Astrocyte of the spinal cord (primary cell): ENCODE measurements at regions not wholly inside any gene's neighbourhood (a gene's known extent, or its start where the extent isn't known, plus 50 kb on each side); places are given as distances from the start of the nearest gene placed in this dataset.

Source experiments
- DNase-seq: peaks from one replicate; pipeline ENCODE4 v3.0.0; 2011; ENCODE audit warnings: low read depth, low spot score
- H3K4me3 ChIP-seq: 2 replicates; pipeline ENCODE4 v1.5.1; 2011; ENCODE audit warnings: low read depth, mild to moderate bottlenecking, low read length, moderate library complexity
- in situ Hi-C: cut with HindIII; loops from 2 replicates; pipeline ENCODE4 v1.10.0; 2017; ENCODE audit warnings: low sequenced_read_pairs
- TF ChIP-seq, protein P1 (sequence below): IDR thresholded peaks from 2 replicates; pipeline ENCODE4 v1.5.1; 2012; ENCODE audit warnings: low read depth, mild to moderate bottlenecking, low read length, inconsistent platforms

DNA sequence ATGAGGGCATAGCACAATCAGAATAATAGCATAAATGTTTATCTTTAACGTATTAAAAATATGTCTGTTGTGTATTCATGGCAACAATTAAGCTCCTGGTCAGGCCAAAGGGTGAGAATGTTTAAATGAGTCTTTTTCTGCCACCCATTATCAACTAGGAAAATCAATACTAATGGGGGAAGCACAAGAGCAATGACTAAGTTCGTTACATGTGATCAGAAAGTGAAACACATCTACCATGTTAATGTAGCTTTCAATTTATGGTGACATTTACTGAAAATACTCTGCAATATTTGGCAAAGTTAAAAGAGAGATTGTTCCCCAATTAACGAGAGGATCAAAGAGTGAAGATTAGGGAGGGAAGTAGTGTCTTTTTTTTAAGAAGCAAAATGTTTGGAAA is 143.7 kb downstream of the NAA11 start:
- in situ Hi-C loops, result no loop called here
- DNase-seq, result no peak
- no peak overlapping the region for H3K4me3 ChIP-seq
- TF ChIP-seq, protein P1, sequence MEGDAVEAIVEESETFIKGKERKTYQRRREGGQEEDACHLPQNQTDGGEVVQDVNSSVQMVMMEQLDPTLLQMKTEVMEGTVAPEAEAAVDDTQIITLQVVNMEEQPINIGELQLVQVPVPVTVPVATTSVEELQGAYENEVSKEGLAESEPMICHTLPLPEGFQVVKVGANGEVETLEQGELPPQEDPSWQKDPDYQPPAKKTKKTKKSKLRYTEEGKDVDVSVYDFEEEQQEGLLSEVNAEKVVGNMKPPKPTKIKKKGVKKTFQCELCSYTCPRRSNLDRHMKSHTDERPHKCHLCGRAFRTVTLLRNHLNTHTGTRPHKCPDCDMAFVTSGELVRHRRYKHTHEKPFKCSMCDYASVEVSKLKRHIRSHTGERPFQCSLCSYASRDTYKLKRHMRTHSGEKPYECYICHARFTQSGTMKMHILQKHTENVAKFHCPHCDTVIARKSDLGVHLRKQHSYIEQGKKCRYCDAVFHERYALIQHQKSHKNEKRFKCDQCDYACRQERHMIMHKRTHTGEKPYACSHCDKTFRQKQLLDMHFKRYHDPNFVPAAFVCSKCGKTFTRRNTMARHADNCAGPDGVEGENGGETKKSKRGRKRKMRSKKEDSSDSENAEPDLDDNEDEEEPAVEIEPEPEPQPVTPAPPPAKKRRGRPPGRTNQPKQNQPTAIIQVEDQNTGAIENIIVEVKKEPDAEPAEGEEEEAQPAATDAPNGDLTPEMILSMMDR, result no peak

DNA sequence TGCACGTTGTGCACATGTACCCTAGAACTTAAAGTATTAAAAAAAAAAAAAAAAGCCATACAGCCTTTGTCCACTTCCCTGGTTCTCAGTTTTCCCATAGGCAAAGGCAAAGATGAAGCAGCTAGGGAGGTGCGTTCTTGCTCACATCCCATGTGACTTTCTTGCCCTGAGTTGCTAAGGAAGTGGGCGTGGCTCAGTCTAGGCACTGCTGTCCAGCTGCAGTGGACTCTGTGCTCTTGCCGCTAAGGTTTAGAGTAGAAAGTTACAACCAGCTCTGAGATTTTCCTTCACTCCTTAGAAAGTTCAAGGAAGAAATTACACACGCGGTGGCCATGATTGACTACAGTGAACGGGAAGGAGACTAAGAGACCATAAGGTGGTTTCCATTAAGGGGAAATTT is 144.7 kb downstream of the NAA11 start:
- TF ChIP-seq, protein P1, result no peak
- DNase-seq, result no peak
- in situ Hi-C loops, result no loop called here
- H3K4me3 ChIP-seq, result no peak overlapping the region

DNA sequence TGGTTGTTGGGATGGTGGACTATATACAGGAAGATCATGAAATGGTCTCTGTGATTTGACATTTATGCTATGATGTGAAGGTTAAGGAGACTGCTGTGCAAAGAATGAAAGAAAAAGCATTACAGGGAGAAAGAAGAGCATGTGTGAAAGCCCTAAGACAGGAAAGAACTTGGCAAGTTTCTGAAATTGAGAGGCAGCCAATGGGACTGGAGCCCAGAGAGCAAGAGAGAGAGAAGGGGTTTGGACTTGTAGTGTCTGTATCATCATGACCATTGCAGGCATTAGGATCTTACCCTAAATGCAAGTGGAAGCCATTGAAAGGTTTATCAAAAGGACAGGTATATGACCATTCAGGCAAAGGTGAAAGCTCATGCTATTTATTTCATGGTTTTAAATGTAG is 147.1 kb downstream of the NAA11 start:
- DNase-seq, result no peak
- TF ChIP-seq, protein P1, result no peak
- H3K4me3 ChIP-seq, result no peak overlapping the region
- in situ Hi-C loops, result no loop called here

DNA sequence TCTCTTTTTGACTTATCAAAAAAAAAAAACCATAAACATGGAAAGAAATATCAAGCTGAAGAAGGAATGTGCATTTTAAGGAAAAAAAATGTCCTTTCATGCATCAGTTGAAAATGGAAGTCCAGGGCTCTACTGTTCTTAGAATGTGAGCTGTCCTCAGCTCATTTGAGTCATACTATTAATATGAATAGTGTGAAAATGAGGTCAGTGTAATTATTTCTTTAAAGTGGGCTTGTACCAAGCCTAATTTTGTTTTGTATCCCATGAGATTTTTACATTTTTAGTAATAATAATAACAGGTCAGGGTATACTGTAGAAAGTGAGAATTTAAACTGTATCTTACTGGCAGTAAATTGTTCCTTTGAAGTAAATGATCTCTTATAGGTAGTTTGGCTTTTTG is 148.5 kb downstream of the NAA11 start:
- no peak overlapping the region for H3K4me3 ChIP-seq
- TF ChIP-seq, protein P1, result no peak
- DNase-seq, result no peak
- in situ Hi-C loops, result no loop called here

DNA sequence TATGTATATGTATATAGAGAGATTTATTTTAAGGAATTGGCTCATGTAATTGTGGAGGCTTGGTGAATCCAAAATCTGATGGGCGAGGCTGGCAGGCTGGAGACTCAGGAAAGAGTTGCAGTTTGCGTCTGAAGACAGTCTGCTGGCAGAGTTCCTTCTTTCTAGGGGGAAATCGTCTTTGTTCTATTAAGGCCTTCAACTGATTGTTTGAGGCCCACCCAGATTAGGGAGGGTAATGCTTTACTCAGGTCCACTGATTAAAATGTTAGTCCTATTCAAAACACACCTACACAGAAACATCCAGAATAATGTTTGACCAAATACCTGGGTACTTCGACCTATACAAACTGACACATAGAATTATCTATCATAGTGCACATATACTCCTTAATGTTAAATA is 149.5 kb downstream of the NAA11 start:
- TF ChIP-seq, protein P1, result no peak
- in situ Hi-C loops, result no loop called here

DNA sequence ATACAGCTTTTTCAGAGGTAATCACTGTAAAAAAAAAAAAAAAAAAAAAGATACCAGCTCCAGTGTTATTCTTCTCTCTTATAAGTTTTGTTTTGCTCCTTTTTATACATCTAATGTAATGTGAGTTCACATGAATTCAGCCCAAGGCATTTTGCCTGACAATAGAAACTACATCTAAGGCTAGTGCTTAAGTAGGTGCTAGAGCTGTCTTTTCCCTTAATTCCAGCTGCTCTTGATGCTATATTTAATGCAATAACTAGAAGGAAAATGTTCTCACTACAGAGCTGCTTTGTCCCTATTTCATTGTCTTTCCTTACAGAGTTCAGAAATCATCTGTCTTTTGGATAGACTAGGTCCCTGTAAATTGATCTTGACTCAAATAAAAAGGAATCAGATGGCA is 150.1 kb downstream of the NAA11 start:
- no peak overlapping the region for H3K4me3 ChIP-seq
- no peak for DNase-seq
- in situ Hi-C loops, result no loop called here
- TF ChIP-seq, protein P1, result no peak

More for the DNA sequence above, 149.5 kb downstream of the NAA11 start:
- no peak for DNase-seq
- no peak overlapping the region for H3K4me3 ChIP-seq
